M059J (cell line): ENCODE measurements at regions not wholly inside any gene's neighbourhood (a gene's known extent, or its start where the extent isn't known, plus 50 kb on each side); places are given as distances from the start of the nearest gene placed in this dataset.

ENCODE experiments used
- DNase-seq: peaks from one replicate; pipeline ENCODE4 v3.0.0-alpha.2; 2012; ENCODE audit warnings: low read depth

DNA sequence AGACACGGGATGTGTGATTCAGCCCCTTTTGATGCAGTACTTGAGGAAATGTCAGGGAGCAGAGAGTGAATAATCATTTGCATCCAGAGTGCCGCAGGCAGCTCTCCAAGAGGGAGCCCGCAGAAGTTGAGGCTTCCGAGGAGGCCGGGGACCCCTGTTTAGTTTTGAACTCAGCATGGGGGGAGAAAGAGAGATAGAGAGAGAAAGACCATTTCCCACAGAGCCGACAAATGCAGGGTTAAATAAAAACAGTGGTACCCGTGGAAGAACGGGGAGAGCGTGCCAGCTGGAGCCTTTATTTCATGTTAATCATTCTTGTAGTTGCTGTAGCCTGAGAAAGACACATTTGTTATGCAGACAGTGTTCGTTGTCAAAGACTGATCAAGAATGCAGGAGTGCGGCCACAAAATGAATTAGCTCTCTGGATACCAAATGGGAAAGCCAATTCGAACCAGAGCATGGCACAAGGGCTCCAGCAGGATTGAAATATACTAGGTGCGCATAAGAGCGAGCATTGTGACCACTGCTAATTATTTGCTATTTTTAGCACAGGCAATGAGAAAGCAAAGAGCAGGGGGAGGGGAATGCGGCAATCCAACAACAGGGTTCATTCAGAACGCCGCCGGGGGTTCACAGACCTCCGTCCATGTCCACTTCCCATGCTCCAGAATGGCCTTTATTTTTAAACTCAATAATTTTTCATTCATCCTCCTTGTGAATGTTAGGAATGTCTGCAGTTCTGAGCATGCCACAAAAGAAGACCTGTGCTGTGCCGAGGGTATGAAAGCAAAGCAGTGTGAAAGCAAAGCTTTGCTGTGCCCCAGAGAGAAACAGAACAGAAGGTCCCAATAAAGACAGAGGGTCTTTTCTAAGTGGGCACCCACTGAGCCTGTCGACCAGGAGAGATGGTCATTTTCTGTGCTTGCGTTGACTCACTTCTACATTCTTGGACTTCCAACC, 243.9 kb upstream of the VCX3A start:
- DNase-seq = peak; percentile 0

DNA sequence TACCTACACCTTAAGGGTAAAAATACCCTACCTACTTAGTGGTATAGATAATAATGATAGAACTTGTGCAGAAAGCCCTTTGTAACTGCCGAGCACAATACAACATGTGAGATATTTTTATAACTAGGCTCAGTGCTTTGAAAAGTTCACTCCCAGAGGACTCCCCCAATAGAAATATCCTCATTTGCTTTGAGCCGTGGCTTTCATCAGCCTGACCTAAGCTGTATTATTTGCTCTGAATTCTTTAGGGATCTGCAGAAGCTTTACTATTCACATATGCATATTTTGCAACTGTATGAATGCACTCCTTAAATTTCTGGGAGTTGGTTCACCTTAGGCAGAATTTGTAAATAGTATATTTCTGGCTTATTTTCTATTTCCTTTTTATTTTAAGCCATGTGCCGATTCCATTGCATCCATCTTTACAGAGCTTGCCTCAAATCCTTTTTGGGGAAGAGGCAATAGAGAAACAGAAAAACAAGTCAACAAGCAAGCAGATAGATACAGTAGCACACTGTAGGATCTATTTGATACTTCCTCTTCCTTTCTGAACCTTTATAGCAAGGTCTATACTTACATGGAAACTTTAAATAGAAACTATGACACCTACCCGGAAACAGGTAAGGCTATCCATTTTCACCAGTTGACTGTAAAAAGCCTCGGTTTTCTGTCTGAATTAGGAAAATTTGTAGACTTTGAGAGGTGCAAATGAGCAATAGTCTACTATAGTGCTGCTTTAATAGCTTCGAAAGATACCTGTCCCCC, 242.5 kb upstream of the VCX3A start:
- no peak for DNase-seq

DNA sequence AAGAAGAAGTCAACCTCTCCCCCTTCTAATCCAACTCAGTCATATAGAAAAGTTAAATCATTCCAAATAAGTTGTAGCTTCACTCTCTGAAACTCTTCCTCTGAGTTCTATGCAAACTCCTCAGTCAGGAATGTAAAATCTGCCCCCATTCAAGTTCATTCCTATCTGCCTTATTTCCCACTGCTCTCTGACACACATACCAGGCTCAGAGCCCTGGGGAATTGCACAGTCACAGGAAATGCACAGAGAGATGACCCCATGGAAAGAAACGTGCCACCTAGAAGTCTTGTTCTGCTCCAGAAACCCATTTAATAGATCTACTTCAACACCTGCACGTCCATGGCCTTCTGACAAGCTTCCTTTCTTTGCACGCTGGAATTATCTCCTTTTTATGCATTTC, 236.0 kb upstream of the VCX3A start:
- no peak for DNase-seq

DNA sequence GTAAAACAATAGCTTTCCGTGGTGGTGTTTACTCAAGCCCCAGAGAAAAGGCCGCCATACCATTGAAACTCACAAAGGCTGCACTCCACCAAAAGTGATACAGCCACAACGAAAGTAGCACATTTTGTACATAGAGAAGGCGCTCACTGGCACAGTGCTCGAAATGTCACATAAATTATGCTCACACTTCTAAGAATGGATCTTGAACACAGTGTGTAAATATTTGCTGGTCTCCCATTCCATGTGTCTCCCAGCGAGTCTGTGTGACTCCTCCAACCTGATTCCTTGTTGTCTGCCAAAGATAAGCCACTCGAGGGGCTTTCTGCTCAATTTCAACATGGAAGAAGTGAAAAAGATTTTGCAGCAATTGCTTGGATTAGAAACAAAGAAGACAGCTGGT, 234.0 kb upstream of the VCX3A start:
- DNase-seq = no peak

DNA sequence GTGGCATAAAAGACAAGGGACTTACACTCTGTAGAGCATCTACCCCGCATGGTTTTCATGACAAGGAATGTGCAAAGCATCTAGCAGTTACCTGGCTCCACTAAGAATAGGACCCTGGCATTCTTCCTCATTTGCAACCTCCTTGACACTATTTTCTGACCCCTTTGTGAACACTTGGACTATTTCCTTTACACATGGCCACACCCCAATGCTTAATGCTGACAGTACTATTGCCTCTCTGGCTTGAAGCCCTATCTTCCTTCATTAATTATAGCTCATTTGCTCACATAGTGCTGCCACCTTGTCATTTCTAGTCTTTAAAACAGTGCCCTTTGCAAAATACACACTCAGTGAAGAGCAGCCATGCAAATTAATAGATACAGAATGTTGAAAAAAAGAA, 226.3 kb upstream of the VCX3A start:
- DNase-seq = no peak

DNA sequence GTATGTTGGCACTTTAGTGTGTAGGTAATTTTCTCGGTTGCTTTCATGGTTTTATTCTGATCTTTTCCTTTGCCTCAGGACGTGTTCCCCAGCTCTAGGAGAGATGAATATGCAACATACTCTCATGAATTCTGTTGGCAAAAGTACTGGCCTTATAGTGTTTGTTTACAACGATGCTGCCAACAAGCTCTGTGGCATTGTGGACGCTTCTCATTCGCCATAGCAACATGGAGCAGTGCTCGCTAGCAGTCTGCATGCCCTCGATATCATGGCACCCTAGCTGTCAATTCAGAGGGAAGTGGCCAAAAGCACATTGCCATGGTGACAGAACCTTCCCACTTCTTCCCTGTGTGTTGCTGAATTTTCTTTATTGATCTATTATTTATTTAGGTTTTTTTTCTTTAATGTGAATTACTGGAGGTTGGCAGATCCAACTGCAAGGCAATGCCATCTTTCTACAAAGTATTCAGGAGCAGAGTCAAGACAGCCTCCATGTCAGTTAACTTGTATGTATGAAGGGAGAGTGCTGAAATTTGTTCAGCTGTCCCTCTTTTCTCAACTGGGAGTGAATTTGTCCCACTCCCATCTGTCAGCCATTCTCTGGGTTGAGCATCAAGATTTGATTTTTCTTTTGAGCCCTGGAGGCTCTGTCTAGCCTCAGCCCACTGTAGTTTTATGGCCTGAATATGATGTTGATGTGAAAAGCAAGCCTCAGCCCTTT, 224.9 kb upstream of the VCX3A start:
- DNase-seq = no peak

DNA sequence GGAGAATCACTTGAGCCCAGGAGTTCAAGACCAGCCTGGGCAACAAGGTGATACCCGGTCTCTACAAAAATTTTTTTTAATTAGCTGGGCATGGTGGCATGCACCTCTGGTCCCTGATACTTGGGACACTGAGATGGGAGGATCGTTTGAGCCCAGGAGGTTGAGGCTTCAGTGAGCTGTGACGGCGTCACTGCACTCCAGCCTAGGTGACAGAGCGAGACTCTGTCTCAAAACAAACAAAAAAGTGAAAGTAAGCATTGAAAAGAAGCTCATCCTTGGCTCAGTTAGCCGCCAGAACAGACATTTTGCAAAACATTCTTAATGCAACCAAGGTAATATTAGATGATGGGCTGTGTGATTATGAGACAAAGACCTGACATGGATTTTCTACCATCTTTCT, 223.3 kb upstream of the VCX3A start:
- DNase-seq = no peak

DNA sequence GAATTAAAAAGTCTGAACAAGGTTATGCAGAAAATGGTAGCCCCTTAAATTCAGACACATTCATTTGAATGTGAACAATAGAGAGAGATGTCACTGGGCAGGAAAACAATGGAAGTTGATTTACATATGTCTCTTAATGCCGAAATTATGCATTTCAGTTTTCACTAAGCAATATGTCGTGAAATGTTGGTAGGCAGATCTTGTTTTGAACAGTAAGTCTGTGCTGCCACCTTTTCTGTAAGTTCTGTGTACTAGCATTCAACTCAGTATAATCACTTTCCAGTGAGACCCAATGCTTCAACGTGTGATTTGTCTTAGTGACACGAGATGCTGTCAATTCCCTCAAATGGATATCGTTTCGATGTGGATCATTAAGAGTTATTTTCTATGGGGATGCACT, 222.7 kb upstream of the VCX3A start:
- no peak for DNase-seq

DNA sequence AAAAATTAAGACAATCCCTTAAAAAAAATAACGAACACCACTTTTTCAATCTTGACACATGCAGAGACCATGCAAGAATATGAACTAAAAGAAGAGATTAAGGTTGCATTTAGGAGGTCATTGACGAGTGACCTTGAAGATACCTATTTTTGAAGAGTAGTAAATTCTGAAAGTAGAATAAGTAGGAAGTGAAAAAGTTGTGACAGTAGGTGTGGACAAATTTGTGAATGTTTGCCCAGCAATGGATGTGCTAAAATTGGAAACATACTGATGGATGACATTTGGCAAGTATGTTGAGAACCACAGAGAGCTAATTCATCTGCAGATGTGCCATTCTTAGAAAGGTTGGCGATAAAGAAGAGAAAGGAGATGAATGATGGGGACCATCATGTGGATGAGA, 213.7 kb upstream of the VCX3A start:
- DNase-seq = no peak

DNA sequence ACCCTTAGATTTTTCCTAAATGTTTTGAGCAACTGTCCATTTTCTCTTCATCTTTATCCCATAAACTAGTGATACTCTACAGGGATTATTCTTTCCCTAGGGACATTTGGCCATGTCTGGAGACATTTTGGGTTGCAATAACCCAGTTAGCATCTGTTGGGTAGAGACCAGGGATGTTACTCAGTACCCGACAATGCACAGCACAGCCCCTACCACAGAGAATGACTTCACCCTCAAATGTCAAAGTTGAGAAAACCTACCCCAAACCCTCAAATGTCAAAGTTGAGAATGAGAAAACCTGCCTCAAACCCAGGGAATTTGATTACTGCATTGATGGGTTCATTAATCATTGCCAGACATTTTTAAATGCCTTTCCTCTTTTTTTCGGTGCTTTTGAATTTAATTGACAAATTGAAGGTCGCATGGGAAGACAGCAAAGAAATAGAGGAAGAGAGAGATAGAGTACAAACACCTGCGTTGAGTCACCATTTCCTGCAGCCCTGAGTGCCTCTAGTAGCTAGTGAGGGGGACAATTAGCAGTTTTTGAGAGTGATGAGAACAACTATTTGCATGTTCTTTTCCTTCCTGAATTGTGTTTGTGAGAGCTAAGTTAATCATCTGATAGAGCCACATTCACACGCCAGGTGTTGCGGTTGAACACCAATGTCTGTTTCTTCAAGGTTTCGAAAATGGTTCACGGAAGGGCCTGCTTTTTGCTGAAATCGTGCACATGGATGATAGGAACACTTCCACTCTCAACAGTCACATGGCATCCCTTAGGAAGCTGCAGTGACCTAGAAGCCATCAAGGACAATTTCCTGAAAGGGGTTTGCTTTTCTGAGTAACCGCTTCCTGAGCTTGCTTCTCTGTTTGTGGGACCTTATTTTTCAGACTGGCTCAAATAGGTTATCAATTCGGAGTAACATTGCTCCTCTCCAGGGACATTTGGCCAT, 203.9 kb upstream of the VCX3A start:
- no peak for DNase-seq

DNA sequence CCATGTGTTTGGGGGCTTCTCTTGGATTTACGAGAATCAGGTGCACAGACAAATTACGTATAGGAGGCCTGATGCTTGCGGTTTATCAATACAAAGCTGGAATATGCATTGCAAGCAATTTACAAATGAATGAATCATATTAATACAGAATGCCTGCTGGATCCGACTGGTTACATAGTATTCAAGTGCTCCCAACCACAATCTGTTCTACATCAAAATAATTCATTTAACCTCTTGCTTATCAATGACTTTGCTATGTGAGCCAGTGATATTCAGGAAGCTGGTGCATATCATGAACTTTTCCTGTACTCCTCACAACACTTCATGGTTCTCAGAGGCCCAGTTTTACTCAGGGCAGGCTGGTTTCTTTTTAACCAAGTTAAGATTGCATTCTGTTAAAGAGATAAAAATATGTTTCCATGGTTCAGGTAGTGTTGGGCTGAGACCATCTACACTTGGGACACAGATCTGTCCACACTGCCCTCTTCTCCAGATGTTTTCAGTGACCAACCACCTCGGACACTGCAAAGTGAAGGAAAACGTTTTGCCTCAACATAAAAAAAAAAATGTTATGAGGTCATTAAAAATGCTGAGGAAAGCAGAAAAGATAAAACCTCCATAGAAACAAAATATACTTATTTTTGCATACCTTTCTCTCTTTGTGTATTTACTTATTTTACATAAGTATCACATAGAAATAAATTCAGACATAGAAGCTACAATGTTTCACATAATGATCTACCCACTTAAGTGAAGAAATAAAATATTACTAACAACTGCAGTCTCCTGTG, 200.1 kb upstream of the VCX3A start:
- no peak for DNase-seq

DNA sequence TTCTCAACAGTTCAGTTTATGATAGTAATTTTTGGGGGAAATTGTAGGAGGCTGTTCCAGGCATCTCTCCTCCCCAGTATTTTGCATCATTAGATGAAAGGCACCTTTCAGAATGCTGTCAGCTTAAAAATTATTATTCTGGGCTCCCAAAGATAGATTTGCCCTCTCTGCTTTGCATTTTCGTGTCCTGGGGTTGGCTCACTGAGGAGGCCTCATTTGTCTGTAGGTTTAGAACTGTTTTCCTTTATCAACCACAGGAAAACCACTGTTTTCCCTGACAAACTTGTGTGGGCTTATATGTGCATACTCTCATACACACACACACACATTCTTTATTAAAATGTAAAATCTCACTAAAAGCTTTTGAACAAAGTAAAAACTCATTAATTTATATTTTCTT, 197.2 kb upstream of the VCX3A start:
- no peak for DNase-seq

DNA sequence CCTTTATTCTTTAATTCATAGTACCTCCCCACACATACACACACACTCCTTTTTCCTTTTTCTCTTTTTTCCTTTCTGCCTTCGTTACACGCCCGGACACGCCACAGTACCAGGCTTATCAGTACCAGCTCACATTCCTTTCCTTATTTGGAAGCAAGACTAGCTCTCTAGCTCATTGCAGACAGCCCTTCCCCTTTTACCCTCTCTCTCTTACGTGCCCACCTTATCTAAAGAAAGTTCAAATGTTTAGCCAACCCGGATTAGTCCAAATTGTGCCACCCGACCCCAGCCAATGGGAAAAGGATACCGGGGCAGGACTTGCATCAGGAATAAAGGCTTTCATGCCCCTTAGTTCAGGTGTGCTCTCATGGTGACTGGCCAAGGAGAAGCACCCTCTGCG, 194.7 kb upstream of the VCX3A start:
- DNase-seq = no peak

DNA sequence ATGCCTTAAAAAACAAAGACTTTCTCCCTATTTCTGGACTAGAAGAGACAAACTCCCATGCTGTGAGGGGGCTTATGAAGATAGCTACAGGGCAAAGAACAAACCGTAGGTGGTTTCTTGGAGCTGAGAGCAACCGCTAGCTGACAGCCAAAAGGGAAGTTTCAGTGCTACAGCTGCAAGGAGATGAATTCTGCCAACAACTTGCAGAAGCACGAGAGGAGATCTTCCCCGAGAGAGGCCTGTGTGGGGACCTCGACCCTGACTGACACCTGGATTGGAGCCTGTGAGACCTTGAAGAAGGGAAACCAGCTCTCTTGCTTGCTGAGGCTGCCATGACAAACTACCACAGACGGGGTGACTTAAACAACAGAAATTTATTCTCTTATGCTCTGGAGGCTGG, 183.8 kb upstream of the VCX3A start:
- DNase-seq = no peak

DNA sequence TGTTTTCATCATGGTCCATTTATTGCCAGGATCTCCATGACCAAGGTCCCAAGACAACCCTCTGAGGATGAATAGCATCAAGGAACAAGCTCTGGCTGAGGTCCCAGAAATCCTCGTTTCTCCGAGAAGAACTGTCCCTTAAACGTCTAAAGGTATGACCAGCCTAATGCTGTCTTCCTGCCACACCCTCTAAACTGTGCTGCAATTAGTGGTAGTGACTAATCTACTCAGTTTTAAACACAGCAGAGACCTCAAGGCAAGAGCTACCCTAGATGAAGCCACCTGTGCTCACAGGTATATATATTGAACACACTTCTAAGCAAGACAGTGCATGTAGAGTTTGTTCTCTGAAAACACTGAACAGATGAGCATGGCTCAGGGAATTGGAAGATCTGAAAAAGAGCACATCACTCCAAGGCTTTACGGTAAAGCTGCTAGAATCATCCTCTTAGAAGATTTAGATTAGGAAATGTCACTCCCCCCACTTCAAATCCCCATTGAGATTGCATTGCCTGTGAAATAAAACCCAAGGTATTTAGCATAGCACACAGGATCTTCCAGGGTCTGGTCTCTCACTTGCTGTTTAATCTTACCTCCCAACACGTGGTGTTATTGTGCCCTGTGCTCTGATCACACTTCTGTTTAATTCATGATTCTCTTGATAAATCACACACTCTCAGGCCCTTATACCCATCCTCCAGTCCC, 173.9 kb upstream of the VCX3A start:
- DNase-seq = no peak

DNA sequence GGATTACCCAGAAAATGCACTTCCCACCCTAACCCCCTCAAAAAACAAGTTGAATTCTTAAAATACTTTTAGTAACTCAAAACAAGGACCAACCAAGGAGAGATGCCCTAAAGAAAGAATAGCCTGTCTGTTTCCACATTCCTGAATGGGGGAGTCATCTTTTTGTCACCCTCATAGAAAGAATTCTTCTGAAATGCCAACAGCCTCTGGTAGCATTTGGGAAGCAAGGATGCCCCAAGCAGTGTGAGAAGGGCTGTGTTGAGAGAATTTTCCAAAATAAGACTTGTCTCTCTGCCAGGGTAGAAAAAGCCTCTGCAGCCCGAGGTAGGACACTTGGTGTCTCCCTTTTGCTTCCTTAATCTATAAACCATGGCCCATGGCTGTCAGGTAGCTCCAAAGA, 173.1 kb upstream of the VCX3A start:
- DNase-seq = peak; percentile 14

DNA sequence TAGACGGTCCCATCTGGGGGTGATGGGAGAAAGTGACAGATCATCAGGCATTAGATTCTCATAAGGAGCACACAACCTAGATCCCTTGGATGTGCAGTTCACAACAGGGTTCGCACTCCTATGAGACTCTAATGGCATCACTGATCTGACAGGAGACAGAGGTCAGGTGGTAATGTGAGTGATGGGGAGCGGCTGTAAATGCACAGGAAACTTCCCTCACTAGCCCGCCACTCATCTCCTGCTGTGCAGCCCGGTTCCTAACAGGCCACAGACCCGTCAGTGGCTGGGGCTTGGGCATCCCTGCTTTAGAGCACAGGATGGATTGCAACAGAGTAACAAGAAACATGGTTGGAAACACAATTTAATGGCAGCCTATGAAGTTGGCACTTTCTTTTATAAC, 172.6 kb upstream of the VCX3A start:
- no peak for DNase-seq

DNA sequence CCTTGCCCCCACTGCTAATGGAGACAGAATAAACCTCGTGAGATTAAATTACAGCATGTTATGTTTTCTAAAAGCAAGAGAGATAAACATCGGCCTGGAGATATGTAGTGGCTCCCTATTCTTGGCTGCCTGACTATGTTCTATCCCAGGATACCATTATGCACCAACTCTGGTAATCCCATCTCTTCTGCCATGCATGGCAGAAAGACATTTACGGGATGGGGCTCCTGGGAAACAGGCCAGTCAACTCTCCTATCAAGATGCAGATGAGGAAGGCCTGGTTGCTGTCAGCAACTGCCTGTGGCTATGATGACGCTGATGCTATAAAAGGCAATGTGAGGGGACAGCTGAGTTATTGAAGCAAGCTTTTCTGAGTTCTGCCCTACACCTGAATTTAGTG, 166.2 kb upstream of the VCX3A start:
- DNase-seq = no peak

DNA sequence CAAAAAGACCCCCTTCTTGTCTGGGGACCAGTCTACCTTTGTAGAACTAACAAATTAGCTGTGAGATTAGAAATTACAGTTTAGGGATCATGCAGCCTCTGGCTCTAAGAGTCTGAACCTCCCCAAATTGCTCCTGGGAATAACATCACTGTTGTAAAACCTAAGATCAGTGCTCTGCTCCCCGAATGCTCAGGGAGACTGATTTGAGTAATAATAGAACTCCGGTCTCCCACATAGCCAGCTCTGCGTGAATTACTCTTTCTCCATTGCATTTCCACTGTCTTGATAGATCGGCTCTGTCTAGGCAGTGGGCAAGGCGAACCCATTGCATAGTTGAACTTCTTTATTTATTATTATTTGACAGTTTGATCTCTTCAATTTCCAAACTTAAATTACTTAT, 160.8 kb upstream of the VCX3A start:
- no peak for DNase-seq

DNA sequence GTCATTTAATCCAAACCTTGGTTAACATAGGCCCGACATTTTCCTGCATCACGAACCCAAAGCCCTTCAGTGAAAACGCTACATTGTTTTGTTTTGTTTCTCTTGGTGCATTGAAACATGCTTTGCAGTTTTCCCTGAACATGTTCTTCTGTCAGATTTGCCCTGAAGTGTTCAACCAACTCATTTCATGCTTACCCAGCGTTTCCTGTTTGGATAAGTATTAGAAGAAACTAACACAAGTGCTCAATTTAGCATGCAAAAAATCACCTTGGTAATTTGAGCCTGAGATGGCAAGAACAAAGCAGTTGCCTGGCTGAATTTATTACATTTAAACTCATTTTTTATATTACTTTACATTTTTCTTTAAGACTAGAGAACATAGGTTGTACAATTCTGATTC, 160.1 kb upstream of the VCX3A start:
- DNase-seq = no peak
